Amniotic epithelial cell (primary cell): ENCODE measurements at regions not wholly inside any gene's neighbourhood (a gene's known extent, or its start where the extent isn't known, plus 50 kb on each side); places are given as distances from the start of the nearest gene placed in this dataset.
"Not testable (repeated sequence)": the region's sequence is repeated elsewhere in the genome, so short reads cannot be mapped to it uniquely, and the experiment has no call there.

Experiments
- DNase-seq: peaks from one replicate; pipeline ENCODE4 v3.0.0-alpha.2; 2010; ENCODE audit warnings: low read depth

DNA sequence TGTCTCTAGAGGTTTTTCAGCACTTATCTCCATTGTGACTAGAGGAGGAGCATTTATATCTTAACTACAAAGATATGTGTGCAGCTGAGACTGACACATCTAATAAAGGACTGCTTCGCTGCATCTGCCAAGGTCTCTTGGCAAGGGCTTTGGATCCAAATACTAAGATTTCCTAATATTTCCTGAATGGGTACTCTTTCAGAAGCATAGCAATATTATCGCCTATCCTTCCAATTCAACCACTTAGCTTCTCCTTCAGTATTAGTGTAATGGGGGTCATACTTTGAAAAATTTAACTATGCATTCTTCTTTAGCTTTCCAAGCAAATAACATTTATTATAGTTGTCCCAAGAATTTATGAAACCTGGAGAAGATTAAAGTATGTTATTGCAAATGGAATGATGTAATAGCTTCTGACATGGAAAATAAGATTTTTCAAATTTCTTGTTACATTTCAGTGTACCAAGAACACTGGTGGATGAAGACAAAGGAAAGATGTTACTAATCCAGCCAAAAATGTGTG is 243.0 kb upstream of the PDE3A start:
- no peak for DNase-seq

GRCh38 chr12:20126601-20127000 is 241.7 kb upstream of the PDE3A start:
- DNase-seq = no peak

GRCh38 chr12:20127413-20127812 is 240.9 kb upstream of the PDE3A start:
- peak; percentile 22 for DNase-seq

GRCh38 chr12:20128928-20129327 is 239.4 kb upstream of the PDE3A start:
- peak; percentile 50 for DNase-seq

GRCh38 chr12:20132818-20133217 is 235.5 kb upstream of the PDE3A start:
- DNase-seq = no peak

DNA sequence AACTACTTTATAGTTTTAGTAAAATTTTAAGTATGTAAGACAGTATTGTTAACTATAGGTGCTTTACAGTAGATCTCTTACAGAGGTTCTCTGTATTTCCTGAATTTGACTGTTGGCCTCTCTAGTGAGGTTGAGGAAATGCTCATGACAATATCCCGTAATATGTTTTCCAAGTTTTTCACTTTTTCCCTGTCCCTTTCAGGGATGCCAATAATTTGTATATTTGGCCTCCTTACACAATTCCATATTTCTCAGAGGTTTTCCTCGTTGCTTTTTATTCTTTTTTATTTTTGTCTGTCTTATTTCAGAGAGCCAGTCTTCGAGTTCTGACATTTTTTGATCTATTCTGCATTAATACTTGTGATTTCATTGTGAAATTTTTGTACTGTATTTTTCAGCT is 233.7 kb upstream of the PDE3A start:
- DNase-seq = no peak

DNA sequence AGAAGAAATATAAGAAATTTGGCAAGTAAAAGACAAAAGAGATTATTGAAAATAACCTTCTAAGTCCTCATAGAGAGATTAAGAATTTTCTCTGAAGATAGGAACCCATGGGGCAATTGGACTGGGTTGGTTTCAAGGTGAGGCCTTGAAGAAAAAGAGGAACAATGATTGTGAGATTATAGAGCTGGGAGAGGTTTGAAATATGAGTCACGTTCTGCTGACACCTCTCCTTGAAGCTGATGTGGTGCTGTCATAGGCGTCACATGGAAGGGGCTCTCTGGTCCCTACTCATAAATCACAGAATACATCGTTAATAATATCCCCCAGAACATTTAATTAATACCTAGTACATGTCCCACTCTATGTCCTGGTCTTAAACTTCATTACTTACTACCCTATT is 227.6 kb upstream of the PDE3A start:
- DNase-seq = no peak

DNA sequence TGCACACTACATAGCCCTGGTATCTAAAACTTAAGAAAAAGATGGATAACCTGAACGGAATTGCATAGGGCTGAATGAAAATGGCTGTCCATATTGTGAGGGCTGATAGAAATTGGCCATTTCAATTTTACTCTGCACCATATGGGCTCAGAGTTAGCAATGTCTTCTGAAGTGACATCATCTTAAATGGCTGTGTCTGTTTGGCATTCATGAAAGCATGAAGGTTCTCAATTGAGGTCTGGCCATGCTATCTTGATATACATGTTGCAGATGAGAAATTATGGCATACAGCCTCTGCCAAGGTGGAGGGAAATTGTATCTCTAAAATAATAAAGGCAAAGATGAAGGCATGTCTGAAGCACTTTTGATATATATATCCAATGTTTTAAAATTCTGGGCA is 226.0 kb upstream of the PDE3A start:
- no peak for DNase-seq

DNA sequence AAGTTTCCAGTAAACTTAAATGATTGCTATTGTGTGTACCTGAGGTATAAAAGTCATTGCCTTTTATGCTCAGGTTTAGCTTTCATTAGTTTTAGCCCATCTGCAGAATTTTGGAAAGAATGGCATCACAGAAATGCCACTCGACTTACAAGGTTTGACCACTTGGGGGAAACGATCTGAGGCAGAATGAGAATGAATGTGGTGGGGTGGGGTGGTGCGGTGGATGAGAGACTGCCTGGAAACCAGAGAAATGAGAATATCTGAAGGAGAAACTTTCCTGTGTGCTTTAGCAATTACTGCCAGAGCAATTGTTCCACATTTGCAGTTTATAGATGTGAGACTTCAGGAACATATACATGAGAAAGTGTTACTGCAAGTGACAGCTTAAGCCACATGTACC is 225.4 kb upstream of the PDE3A start:
- no peak for DNase-seq

GRCh38 chr12:20144341-20144740 is 224.0 kb upstream of the PDE3A start:
- no peak for DNase-seq

GRCh38 chr12:20148241-20148640 is 220.1 kb upstream of the PDE3A start:
- no peak for DNase-seq

- DNase-seq = no peak
Observed at GRCh38 chr12:20150835-20151422, 217.4 kb upstream of the PDE3A start.

- DNase-seq = peak; percentile 20
Observed at GRCh38 chr12:20154052-20154451, 214.3 kb upstream of the PDE3A start.

DNA sequence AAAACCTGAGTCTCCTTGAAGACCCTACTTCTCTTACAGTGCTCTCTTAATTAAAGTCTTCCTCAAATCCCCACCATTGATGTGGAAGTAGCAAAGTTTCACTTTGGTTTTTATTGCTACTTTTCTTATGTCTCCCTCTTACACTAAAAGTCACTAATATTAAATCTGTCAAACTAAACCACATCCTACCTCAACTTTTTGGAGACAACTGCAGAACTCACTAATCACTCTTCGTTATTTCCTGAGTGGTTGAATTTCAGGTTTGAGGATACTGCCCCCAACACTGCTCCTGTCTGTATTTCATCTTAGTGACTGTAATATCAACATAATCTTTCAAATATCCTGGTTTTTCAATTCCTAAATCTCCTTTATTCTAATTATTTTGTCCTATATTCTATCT is 213.0 kb upstream of the PDE3A start:
- no peak for DNase-seq

- not testable (repeated sequence) for DNase-seq
Observed at GRCh38 chr12:20160899-20161298, 207.4 kb upstream of the PDE3A start.

GRCh38 chr12:20174528-20175175 is 193.7 kb upstream of the PDE3A start:
- no peak for DNase-seq

GRCh38 chr12:20175704-20176388 is 192.5 kb upstream of the PDE3A start:
- DNase-seq = no peak

GRCh38 chr12:20181416-20182180 is 186.7 kb upstream of the PDE3A start:
- no peak for DNase-seq

- DNase-seq = peak; percentile 82
Observed at GRCh38 chr12:20183563-20183962, 184.8 kb upstream of the PDE3A start.

GRCh38 chr12:20184514-20184913 is 183.8 kb upstream of the PDE3A start:
- no peak for DNase-seq

DNA sequence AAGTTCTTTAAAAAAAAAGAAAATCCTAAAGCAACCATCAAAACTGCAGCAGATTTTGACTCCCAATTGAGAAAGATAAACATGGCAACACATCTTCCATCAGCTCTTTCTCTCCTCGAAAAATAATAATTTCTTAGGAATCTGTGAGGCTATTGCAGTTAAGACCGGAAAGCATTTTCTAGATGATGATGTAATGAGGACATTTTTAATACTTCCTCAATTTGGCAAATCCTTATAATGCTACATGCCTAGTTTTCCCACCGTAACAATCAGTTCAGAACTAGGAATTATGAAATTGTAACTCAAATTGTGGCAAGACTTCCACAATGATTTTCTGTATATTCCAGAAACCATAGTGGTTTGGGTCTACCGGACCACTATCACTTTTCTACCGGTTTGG is 180.9 kb upstream of the PDE3A start:
- no peak for DNase-seq

DNA sequence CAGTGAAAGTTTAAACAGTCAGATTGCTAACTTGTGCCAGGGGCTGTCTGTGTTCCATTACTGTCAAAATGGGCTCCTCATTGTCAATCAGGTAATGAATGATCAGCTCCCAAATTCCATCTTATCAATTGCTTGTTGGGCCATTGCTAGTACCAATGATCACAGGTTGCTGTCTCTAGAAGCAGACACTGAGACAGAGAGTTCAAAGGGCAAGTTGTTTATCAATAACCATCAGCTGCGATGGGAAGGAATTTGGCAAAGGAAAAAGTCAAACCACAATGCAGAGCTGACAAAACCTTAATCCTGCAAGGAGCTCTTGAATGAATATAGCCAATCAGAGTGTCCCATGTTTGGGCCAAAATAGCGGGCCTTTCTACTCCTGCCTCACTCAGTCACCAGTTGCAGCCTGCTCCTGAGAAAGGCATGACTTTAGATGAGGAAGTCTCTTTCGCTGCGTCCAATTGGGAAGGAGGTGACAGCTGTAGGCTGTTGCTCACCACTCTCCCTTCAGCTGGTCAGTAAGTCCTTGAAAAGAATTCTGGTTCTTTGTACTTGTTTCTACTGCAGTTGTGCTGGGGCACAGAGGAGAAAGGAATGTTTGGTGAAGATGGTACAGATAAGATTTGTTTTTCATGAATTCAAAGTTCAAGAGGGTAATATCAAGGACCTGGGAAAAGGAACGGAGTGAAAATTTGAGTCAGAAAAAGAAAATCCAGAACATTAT is 179.2 kb upstream of the PDE3A start:
- peak; percentile 53 for DNase-seq
